OCI-LY3 (cell line): ENCODE measurements at regions not wholly inside any gene's neighbourhood (a gene's known extent, or its start where the extent isn't known, plus 50 kb on each side); places are given as distances from the start of the nearest gene placed in this dataset.

ENCODE experiments used
- H2AFZ ChIP-seq: fragments of 200-600, 300-600 bp; shearing (Covaris generic); 2 replicates; pipeline ENCODE4 v1.6.0; 2014; ENCODE audit warnings: antibody characterized with exemption, low read depth, low read length
- H3K27ac ChIP-seq: fragments of 200-600, 300-600 bp; sonication (generic); 2 replicates; pipeline ENCODE4 v1.5.1; 2014; ENCODE audit warnings: mild to moderate bottlenecking, low read length, moderate library complexity, mixed read lengths
- H3K27me3 ChIP-seq: fragments of 200-600, 300-600 bp; sonication (generic); 2 replicates; pipeline ENCODE4 v1.6.1; 2014; ENCODE audit warnings: low read depth, low read length, mixed read lengths
- H3K36me3 ChIP-seq: fragments of 200-600, 300-600 bp; sonication (generic); replicated peaks from 2 replicates; pipeline ENCODE3; 2014; ENCODE audit warnings: low read depth, low read length, mixed read lengths
- H3K4me1 ChIP-seq: fragments of 300-600, 200-600 bp; sonication (generic); 2 replicates; pipeline ENCODE4 v1.6.1; 2014; ENCODE audit warnings: low read length, mixed read lengths
- H3K4me2 ChIP-seq: fragments of 200-600, 300-600 bp; sonication (generic); 2 replicates; pipeline ENCODE4 v1.6.1; 2014; ENCODE audit warnings: low read length, mixed read lengths
- H3K4me3 ChIP-seq: fragments of 300-600, 200-600 bp; sonication (generic); 2 replicates; pipeline ENCODE4 v1.5.1; 2014; ENCODE audit warnings: antibody characterized with exemption, mild to moderate bottlenecking, low read length, moderate library complexity
- H3K79me2 ChIP-seq: fragments of 300-600, 200-600 bp; shearing (Covaris generic); 2 replicates; pipeline ENCODE4 v1.6.1; 2014; ENCODE audit warnings: mild to moderate bottlenecking, low read length, mixed read lengths
- H3K9ac ChIP-seq: fragments of 300-600, 200-600 bp; shearing (Covaris generic); 2 replicates; pipeline ENCODE4 v1.6.0; 2014; ENCODE audit warnings: mild to moderate bottlenecking, low read length, moderate library complexity
- H3K9me3 ChIP-seq: fragments of 200-600, 300-600 bp; shearing (Covaris generic); 2 replicates; pipeline ENCODE4 v1.6.1; 2014; ENCODE audit warnings: low read length, mixed read lengths; ENCODE audit not compliant: insufficient read depth
- H4K20me1 ChIP-seq: fragments of 200-600, 300-600 bp; sonication (generic); 2 replicates; pipeline ENCODE4 v1.6.1; 2016; ENCODE audit warnings: low read length, mixed read lengths; ENCODE audit not compliant: insufficient read depth
- CTCF ChIP-seq: fragments of 200-600, 300-600 bp; sonication (generic); IDR thresholded peaks from 2 replicates; pipeline ENCODE4 v1.5.1; 2014; ENCODE audit warnings: antibody characterized with exemption, low read length, low read depth
- EZH2phosphoT487 ChIP-seq: fragments of 200-600 bp; shearing (Covaris generic); IDR thresholded peaks from 2 replicates; pipeline ENCODE4 v1.6.1; 2018; ENCODE audit warnings: antibody characterized with exemption, mixed run types, low read depth

DNA sequence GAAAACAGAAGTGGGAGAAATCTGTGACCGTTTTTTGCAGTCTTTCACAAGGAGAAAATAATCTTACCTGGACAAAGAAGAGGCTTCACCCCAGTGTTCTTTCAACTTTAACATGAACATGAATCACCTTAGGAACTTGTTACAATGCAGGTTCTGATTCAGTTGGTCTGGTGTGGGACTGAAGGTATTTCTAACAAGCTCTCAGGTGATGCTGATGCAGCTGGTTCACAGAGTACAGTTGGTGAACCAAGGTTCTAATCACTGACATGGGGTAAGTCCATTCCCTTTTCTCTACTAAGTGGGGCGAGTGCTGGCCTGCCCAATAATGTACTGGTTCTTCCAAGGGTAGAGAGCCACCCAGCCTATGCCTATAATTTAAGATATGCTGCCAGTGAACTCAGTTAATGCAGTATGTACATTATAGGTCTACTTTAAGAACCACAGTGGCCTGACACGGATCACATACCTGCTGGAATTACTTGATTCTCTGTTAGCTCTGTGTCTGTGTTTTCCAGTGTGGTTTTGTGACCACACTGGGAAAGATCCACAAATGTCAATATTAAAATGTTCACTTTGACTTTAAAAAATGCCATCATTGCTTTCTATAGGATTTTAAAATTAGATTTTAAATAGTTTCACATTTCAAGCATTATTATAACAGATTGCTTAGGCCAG lies 304.1 kb downstream of the ZNF621 start:
- no peaks in the 10 kb centered on the region for H4K20me1 ChIP-seq
- no peaks in the 10 kb centered on the region for H3K4me1 ChIP-seq
- H3K27me3 ChIP-seq, result no peaks in the 10 kb centered on the region
- H3K9ac ChIP-seq, result no peak overlapping the region
- no peak overlapping the region for H3K27ac ChIP-seq
- no peaks in the 10 kb centered on the region for H3K9me3 ChIP-seq
- no peak overlapping the region for H3K4me2 ChIP-seq
- H3K36me3 ChIP-seq, result no peaks in the 10 kb centered on the region
- no peaks in the 10 kb centered on the region for H3K79me2 ChIP-seq
- H3K4me3 ChIP-seq, result no peak overlapping the region
- H2AFZ ChIP-seq, result no peak overlapping the region
- TF ChIP-seq EZH2phosphoT487 (no peak), CTCF (no peak)

DNA sequence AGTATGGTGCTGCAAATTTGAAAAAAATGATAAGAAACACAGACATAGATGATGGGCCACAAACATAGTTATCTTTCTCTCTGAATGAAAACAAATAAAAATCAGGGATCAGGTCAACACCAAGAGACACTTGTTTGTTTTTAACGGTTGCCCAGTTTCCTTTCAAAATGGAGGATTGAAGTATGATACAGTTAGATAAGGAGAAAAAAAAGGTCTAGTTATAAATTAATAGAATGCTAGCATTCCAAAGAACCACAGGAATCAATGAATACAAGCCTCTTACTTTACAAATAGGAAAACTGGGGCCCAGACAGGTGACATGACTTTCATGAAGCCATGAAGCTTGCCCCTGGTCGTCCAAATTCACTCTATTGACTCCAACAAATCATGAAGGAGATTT lies 305.1 kb downstream of the ZNF621 start:
- H3K4me1 ChIP-seq, result no peaks in the 10 kb centered on the region
- no peak overlapping the region for H2AFZ ChIP-seq
- H3K36me3 ChIP-seq, result no peaks in the 10 kb centered on the region
- TF ChIP-seq CTCF (no peak), EZH2phosphoT487 (no peak)
- no peaks in the 10 kb centered on the region for H3K27me3 ChIP-seq
- H3K9me3 ChIP-seq, result no peaks in the 10 kb centered on the region
- no peak overlapping the region for H3K4me3 ChIP-seq
- no peak overlapping the region for H3K27ac ChIP-seq
- H3K79me2 ChIP-seq, result no peaks in the 10 kb centered on the region
- H4K20me1 ChIP-seq, result no peaks in the 10 kb centered on the region
- no peak overlapping the region for H3K4me2 ChIP-seq
- H3K9ac ChIP-seq, result no peak overlapping the region

- Histone ChIP-seq H3K9me3 (no peaks in the 10 kb centered on the region), H3K4me1 (no peaks in the 10 kb centered on the region), H3K27me3 (no peaks in the 10 kb centered on the region), H4K20me1 (no peaks in the 10 kb centered on the region), H3K79me2 (no peaks in the 10 kb centered on the region), H3K36me3 (no peaks in the 10 kb centered on the region), H3K9ac (no peak overlapping the region), H2AFZ (no peak overlapping the region), H3K27ac (no peak overlapping the region), H3K4me2 (no peak overlapping the region), H3K4me3 (no peak overlapping the region)
- TF ChIP-seq CTCF (no peak), EZH2phosphoT487 (no peak)
These were observed 312.5 kb downstream of the ZNF621 start for GRCh38 chr3:40837300-40837699.

DNA sequence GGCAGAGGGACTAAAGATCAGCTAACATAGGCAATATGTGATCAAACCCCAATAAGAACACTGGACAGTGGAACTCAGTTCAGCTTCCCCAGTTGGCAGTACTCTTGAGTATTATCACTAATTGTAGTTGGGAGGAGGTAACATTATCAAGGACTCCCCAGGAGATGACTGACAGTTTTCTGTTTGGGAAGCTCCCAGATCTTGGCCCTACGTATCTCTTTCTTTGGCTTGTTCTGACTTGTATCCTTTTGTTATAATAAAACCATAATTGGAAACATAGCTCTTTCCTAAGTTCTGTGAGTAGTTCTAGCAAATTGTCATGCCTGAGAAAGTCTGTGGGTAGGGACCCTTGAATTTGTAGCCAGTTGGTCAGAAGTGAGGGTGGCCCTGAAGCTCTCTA lies 316.4 kb downstream of the ZNF621 start:
- Histone ChIP-seq H3K27ac (no peak overlapping the region), H4K20me1 (no peaks in the 10 kb centered on the region), H3K4me2 (no peak overlapping the region), H3K9ac (no peak overlapping the region), H2AFZ (no peak overlapping the region), H3K36me3 (no peaks in the 10 kb centered on the region), H3K9me3 (no peaks in the 10 kb centered on the region), H3K4me3 (no peak overlapping the region), H3K79me2 (no peaks in the 10 kb centered on the region), H3K27me3 (no peaks in the 10 kb centered on the region), H3K4me1 (no peaks in the 10 kb centered on the region)
- no peak for TF ChIP-seq CTCF
- TF ChIP-seq EZH2phosphoT487, result no peak
